LNCaP clone FGC (cell line): ENCODE measurements at regions not wholly inside any gene's neighbourhood (a gene's known extent, or its start where the extent isn't known, plus 50 kb on each side); places are given as distances from the start of the nearest gene placed in this dataset.

Experiments
- DNase-seq: peaks from one replicate; pipeline ENCODE4 v3.0.0-alpha.2; 2011; ENCODE audit warnings: low read depth
- H3K4me3 ChIP-seq: 2 replicates; pipeline ENCODE4 v1.5.1; 2011; ENCODE audit warnings: mild to moderate bottlenecking, low read depth, low read length, control low read depth
- TF ChIP-seq, protein P1 (sequence below): IDR thresholded peaks from 2 replicates; pipeline ENCODE4 v1.5.1; 2012; ENCODE audit warnings: mild to moderate bottlenecking; ENCODE audit not compliant: control insufficient read depth, insufficient read depth; ENCODE audit errors: extremely low read depth

DNA sequence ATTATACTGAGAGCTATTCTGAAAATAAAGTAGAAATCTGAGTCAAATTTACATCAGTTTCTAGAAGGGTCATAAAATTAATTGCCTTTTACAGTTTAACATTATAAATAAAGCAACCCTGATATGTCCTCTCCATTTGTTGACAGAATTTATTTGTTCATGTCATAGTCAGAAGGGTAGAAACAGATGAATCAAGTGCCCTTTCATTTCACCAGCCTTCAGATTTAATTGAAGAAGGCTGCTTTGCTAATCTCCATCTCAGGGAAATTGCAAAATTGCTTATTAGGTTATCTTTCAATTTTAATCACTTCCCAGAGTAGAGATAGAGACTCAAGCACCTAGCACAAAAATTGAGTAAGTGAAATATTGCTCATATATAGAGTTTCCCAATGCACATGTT lies 76.8 kb downstream of the ATXN7L3B start:
- no peak overlapping the region for H3K4me3 ChIP-seq
- TF ChIP-seq, protein P1, sequence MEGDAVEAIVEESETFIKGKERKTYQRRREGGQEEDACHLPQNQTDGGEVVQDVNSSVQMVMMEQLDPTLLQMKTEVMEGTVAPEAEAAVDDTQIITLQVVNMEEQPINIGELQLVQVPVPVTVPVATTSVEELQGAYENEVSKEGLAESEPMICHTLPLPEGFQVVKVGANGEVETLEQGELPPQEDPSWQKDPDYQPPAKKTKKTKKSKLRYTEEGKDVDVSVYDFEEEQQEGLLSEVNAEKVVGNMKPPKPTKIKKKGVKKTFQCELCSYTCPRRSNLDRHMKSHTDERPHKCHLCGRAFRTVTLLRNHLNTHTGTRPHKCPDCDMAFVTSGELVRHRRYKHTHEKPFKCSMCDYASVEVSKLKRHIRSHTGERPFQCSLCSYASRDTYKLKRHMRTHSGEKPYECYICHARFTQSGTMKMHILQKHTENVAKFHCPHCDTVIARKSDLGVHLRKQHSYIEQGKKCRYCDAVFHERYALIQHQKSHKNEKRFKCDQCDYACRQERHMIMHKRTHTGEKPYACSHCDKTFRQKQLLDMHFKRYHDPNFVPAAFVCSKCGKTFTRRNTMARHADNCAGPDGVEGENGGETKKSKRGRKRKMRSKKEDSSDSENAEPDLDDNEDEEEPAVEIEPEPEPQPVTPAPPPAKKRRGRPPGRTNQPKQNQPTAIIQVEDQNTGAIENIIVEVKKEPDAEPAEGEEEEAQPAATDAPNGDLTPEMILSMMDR: no peak
- no peak for DNase-seq

DNA sequence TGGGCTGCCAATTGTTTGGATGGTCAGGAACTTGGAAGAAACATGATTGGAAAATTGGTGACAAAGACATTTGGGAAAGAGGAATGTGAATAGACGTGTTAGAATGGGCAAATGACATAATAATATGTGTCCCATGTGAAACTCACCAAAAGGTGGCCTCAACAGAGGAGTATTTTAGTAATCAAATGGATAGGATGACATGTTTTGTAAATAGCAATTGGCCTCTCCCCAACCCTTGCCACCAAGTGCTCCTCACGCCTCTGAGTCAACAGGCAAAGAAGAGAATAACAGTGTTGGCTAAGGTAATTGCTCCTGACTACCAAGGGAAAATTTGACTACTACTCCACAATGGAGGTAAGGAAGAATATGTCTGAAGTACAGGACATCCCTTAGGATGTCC lies 81.4 kb downstream of the ATXN7L3B start:
- TF ChIP-seq, protein P1: no peak

DNA sequence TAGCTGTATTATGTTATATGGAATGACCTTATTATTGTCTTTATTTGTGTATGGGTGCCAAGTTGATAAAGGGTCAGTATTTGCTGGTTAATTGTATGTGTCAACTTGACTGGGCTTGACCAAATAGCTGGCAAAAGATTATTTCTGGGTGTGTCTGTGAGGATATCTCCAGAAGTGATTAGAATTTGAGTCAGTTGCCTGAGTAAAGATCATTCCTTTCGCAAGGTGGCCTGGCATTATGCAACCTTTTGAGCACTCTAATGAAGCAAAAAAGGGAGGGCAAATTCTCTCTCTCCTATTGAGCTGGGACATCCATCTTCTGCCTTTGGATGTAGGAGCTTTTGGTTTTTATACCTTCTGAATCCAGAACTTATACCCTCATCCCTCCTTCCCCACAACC lies 82.2 kb downstream of the ATXN7L3B start:
- TF ChIP-seq, protein P1: no peak
- DNase-seq: no peak
- no peak overlapping the region for H3K4me3 ChIP-seq

More for the DNA sequence above, 81.4 kb downstream of the ATXN7L3B start:
- DNase-seq: no peak
- H3K4me3 ChIP-seq: no peak overlapping the region

DNA sequence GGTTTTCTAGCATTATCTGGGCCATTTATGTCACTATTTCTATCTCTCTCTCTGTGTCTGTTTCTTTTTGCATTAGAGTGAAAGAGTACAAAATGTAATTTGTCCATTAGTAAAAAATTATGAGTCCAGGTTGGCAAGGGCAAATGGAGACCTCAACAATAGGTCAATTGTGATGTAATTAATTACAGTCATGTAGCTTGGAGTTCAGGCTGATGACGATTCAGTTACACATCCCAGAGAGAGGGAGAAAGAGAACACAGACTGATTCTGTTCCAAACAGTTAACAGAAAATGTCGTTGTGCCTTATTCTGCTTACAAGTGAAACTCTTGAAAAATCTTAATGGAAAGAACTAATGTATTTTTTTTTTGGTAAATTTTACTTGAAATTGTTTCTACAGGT lies 83.3 kb downstream of the ATXN7L3B start:
- no peak for DNase-seq
- TF ChIP-seq, protein P1: no peak
- no peak overlapping the region for H3K4me3 ChIP-seq

DNA sequence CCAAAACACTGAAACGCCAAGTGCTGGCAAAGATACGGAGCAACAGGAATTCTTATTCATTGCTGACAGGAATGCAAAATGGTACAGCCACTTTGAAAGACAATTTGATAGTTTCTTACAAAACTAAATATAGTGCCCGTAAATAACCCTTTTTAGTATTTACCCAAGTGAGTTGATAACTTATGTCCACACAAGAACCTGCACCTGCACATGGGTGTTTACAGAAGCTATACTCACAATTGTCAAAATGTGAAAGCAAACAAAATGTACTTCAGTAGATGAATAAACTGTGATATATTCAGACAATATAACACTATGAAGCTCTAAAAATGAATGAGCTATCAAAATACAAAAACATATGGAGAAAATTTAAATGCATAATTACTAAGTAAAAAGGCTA lies 86.6 kb downstream of the ATXN7L3B start:
- TF ChIP-seq, protein P1: no peak
- DNase-seq: peak; percentile 90
- H3K4me3 ChIP-seq: no peak overlapping the region

DNA sequence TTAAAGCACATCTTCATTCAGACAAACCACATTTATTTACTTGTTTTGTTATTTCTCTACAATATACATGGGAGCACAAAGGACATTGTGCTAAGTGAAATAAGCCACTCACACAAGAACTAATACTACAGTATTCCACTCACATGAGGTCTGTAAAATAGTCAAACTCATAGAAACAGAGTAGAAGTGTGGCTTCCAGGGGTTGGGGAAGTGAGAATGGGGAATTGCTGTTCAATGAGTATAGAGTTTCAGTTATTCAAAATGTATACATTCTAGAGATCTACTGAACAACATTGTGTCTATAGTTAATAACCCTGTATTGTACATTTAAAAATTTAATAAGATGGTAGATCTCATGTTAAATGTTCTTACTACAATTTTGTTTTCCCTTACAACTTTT lies 88.8 kb downstream of the ATXN7L3B start:
- no peak overlapping the region for H3K4me3 ChIP-seq
- TF ChIP-seq, protein P1: no peak
- no peak for DNase-seq

DNA sequence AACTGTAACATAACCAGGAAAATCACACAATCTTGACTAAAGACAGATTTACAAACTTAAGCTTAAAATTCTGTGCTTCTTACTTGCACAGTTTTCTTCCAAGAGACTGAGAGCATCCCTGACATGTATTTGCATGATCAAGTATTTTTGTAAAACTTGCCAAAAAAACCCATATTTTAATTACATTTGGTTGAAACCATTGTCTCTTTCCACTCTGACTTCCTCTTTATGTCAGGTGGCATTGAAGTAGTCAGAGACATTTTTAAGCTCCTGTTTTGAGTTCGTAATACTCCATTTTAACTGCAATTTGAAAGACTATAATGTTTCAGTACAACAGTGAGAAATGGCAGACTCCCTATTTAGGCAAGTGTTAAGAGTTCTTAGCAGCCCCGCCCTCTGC lies 103.6 kb downstream of the ATXN7L3B start:
- DNase-seq: no peak
- TF ChIP-seq, protein P1: no peak
- H3K4me3 ChIP-seq: no peak overlapping the region
